GM19468 (cell line): ENCODE measurements at regions not wholly inside any gene's neighbourhood (a gene's known extent, or its start where the extent isn't known, plus 50 kb on each side); places are given as distances from the start of the nearest gene placed in this dataset.

Experiments used
- ATAC-seq: cut with Tn5 transposase; IDR thresholded peaks from one replicate; pipeline ENCODE4 v1.9.1; 2021; ENCODE audit warnings: mild to moderate bottlenecking, moderate library complexity, moderate number of reproducible peaks; ENCODE audit not compliant: unreplicated experiment; ENCODE audit errors: extremely low read depth

GRCh38 chr4:111718763-111719559 is 426.3 kb upstream of the FAM241A start:
- ATAC-seq, result no peak

DNA sequence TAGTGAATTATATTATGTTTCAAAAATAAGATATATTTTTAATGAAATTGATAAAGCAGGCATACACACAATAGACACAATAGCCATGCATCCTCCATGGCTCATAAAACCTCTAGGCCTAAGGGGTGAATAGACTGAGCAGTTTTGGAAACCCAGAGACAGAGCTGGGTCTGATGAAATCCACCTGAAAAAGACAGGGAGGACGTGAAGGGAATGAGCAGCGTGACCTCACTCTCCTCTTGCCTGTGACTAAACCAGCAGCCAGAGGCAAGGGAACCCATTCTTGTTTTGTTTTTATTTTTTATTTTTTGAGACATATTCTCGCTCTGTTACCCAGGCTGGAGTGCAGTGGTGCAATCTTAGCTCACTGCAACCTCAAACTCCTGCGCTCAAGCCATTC is 424.4 kb upstream of the FAM241A start:
- no peak for ATAC-seq

GRCh38 chr4:111722213-111722720 is 423.0 kb upstream of the FAM241A start:
- no peak for ATAC-seq

- no peak for ATAC-seq
Observed at GRCh38 chr4:111736516-111736915, 408.7 kb upstream of the FAM241A start.

GRCh38 chr4:111744847-111745246 is 400.4 kb upstream of the FAM241A start:
- ATAC-seq, result no peak

DNA sequence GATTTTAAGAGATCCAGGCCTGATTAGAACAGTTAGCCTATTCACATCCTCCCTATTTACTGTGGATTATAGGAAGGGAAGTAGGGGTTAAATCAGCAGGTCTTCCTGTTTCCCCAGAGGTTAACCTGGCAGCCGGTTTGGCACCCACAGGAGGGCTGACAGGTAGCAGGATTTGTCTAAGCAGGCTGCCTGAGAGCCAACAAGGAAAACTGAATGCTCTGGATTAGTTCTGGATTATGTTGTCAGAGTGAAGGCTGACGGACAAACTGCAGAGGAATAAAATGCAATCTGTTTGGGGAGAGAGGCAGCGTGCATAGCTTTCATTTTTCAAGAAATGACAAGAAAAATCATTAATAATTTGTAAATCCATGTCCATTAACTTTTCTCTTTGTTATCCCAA is 397.1 kb upstream of the FAM241A start:
- no peak for ATAC-seq

- ATAC-seq, result no peak
Observed at GRCh38 chr4:111754003-111754402, 391.3 kb upstream of the FAM241A start.

- ATAC-seq, result no peak
Observed at GRCh38 chr4:111755571-111755970, 389.7 kb upstream of the FAM241A start.

GRCh38 chr4:111761531-111761930 is 383.7 kb upstream of the FAM241A start:
- no peak for ATAC-seq

GRCh38 chr4:111770514-111770913 is 374.7 kb upstream of the FAM241A start:
- no peak for ATAC-seq

DNA sequence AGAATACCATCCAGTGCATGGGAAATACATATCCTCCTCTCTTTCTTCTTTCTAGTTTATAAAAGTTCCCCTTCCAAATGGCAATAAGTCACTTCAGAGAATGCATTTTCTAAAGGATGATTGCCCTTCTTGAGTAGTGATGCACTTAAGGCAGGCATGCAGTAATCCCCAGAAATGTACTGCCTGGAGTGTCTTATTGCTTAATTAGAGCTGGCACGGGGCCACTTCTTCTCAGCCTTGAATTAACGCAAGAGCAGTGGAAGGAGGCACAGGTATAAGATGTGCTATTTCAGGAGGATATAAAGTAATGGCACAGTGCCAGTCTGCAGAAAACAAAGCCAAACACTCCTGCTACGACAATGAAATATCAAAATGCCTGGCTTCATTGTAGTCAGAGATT is 371.4 kb upstream of the FAM241A start:
- ATAC-seq, result no peak

GRCh38 chr4:111775556-111776297 is 369.5 kb upstream of the FAM241A start:
- ATAC-seq, result no peak

DNA sequence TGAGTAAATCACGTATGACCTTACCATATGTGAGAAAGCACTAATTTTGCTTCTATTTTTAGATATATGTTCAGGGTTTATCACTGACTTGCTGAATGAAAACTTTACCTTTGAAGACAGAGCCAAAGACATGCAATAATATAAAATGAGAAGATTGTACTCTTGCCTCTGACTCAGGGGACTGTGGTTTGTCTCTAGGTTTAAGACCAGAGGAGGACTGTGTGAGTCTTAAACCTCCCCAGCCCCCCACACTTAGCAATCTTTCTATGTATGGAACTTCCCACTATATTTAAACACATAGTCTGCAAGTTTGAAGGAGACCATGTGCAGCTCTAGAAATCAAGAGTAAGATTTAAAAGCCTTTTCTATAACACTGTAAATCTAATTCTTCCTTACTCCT is 368.7 kb upstream of the FAM241A start:
- ATAC-seq, result no peak

GRCh38 chr4:111778543-111778942 is 366.7 kb upstream of the FAM241A start:
- no peak for ATAC-seq

- no peak for ATAC-seq
Observed at GRCh38 chr4:111780965-111781364, 364.3 kb upstream of the FAM241A start.

GRCh38 chr4:111781611-111782010 is 363.6 kb upstream of the FAM241A start:
- no peak for ATAC-seq

GRCh38 chr4:111788099-111788498 is 357.2 kb upstream of the FAM241A start:
- no peak for ATAC-seq

GRCh38 chr4:111789901-111790640 is 355.2 kb upstream of the FAM241A start:
- ATAC-seq, result no peak

DNA sequence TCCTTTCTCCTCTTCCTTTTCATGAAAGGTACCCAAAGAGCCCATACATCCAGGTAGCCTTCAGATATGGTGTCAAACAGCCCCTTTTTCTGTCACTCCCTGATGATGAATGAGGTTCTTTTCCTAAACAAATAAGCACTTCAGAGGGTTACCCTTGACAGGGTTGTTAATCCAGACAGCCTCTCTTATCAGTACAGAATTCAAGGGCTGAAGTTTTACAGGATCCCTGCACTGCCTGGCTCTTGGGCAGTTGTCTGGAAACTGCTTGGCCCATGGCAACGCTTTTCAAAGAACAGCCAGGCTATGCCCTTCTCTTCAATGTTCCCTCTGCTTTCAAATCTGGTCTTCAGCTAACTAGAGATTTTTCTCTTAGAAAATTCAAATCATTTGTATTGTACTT is 352.6 kb upstream of the FAM241A start:
- no peak for ATAC-seq

DNA sequence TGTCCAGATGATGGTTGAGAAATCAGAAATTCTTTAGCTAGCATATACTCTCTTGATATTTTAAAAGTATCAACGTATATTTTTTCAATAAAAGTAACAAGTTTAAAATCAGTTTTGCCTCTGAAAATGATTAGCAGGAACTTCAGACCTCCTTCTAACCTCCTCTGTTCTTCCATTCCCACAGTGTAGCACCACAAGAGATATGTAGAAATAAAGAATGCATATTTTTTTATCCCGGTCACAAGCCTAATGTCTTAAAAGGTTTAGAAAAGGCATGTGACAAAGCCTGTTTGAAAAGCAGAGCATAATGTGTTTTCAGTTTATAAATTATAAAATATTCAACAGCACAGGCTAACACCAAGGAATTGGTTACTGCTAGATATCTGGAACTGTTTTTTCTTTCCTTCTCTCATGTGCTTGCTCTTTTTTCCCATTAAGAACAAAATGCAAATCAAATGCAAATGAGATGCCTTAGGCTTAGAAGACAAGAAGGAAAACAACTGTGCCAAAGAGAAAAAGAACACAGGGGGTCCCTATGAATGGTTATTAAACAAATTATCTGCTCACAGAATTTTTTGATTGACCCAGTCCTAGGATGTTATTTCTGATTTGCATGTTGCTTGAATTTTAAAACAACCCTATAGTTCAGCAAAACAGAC is 351.7 kb upstream of the FAM241A start:
- no peak for ATAC-seq
